ENCODE measurements at regions not wholly inside any gene's neighbourhood (a gene's known extent, or its start where the extent isn't known, plus 50 kb on each side); places are given as distances from the start of the nearest gene placed in this dataset.
"Not testable (repeated sequence)": the region's sequence is repeated elsewhere in the genome, so short reads cannot be mapped to it uniquely, and the experiment has no call there.

- H3K36me3 ChIP-seq, result no peaks in the 10 kb centered on the region
- intact Hi-C loops (cut with DNase I; ENCODE audit: low total_unique reads), result no loop called here
- no peaks in the 10 kb centered on the region for H3K27me3 ChIP-seq
- H3K4me1 ChIP-seq, result no peaks in the 10 kb centered on the region
- TF ChIP-seq POLR2AphosphoS5 (IDR thresholded peaks at IDR 0.05) (no peak), POLR2A (IDR thresholded peaks at IDR 0.05) (no peak), EP300 (IDR thresholded peaks at IDR 0.05) (no peak), CTCF (IDR thresholded peaks at IDR 0.05) (no peak)
- no peak for DNase-seq
- peaks cover 0 to 17% (median 8%) of the 10 kb centered on the region in 4 donors for H3K9me3 ChIP-seq
- no peak overlapping the region for H3K27ac ChIP-seq
- H3K4me3 ChIP-seq, result no peak overlapping the region
Measured at GRCh38 chr9:103574056-103574455, 520.1 kb upstream of the SMC2 start.

- no peak for TF ChIP-seq CTCF (IDR thresholded peaks at IDR 0.05)
- no peak for TF ChIP-seq EP300 (IDR thresholded peaks at IDR 0.05)
- no peak for TF ChIP-seq POLR2A (IDR thresholded peaks at IDR 0.05)
- TF ChIP-seq POLR2AphosphoS5 (IDR thresholded peaks at IDR 0.05), result no peak
- Histone ChIP-seq H3K36me3 (no peaks in the 10 kb centered on the region), H3K27me3 (no peaks in the 10 kb centered on the region), H3K9me3 (peaks cover 0 to 14% (median 9%) of the 10 kb centered on the region in 4 donors), H3K27ac (no peak overlapping the region), H3K4me1 (no peaks in the 10 kb centered on the region), H3K4me3 (no peak overlapping the region)
- 87 to 92% (median 91%) methylated on average over 3 to 6 of the region's 6 CpGs for WGBS, 5 donors
- intact Hi-C loops (cut with DNase I; ENCODE audit: low total_unique reads), result no loop called here
- DNase-seq, result no peak
Measured at GRCh38 chr9:103586721-103587120, 507.4 kb upstream of the SMC2 start.

GRCh38 chr9:103601287-103601686, 492.8 kb upstream of the SMC2 start:
- peaks cover 0 to 18% (median 12%) of the 10 kb centered on the region in 4 donors for H3K9me3 ChIP-seq
- DNase-seq, result no peak
- no peak overlapping the region for H3K27ac ChIP-seq
- 86 to 91% (median 89%) methylated on average over 1 of the region's 1 CpG for WGBS, 5 donors
- no peaks in the 10 kb centered on the region for H3K4me1 ChIP-seq
- H3K27me3 ChIP-seq, result no peaks in the 10 kb centered on the region
- no peak overlapping the region for H3K4me3 ChIP-seq
- intact Hi-C loops (cut with DNase I; ENCODE audit: low total_unique reads), result no loop called here
- no peak for TF ChIP-seq CTCF (IDR thresholded peaks at IDR 0.05)
- TF ChIP-seq POLR2A (IDR thresholded peaks at IDR 0.05), result no peak
- H3K36me3 ChIP-seq, result no peaks in the 10 kb centered on the region

- intact Hi-C loops (cut with DNase I; ENCODE audit: low total_unique reads); H3K4me3 ChIP-seq; H3K4me1 ChIP-seq; H3K36me3 ChIP-seq; H3K27ac ChIP-seq; H3K27me3 ChIP-seq; DNase-seq: not testable (repeated sequence)
- peaks cover 0 to 11% (median 0%) of the 10 kb centered on the region in 4 donors for H3K9me3 ChIP-seq
- WGBS, 5 donors, result 90 to 93% (median 91%) methylated on average over 4 to 14 of the region's 14 CpGs
Measured at GRCh38 chr9:103611950-103612349, 482.2 kb upstream of the SMC2 start.

GRCh38 chr9:103615994-103616393, 478.1 kb upstream of the SMC2 start:
- DNase-seq, result peak in 1 of 2 donors; percentile 2
- TF ChIP-seq EP300 (IDR thresholded peaks at IDR 0.05), result no peak
- no peak for TF ChIP-seq POLR2AphosphoS5 (IDR thresholded peaks at IDR 0.05)
- no peak for TF ChIP-seq CTCF (IDR thresholded peaks at IDR 0.05)
- no peak for TF ChIP-seq POLR2A (IDR thresholded peaks at IDR 0.05)
- Histone ChIP-seq H3K4me1 (no peaks in the 10 kb centered on the region), H3K4me3 (no peak overlapping the region), H3K9me3 (peaks cover 0 to 6% (median 0%) of the 10 kb centered on the region in 4 donors), H3K36me3 (no peaks in the 10 kb centered on the region), H3K27me3 (no peaks in the 10 kb centered on the region), H3K27ac (no peak overlapping the region)
- intact Hi-C loops (cut with DNase I; ENCODE audit: low total_unique reads), result no loop called here
- 51 to 71% (median 62%) methylated on average over 5 of the region's 5 CpGs for WGBS, 5 donors

All from stomach (tissue), 8 donors.